ENCODE measurements at regions not wholly inside any gene's neighbourhood (a gene's known extent, or its start where the extent isn't known, plus 50 kb on each side); places are given as distances from the start of the nearest gene placed in this dataset.
A peak's percentile ranks its signal among the peaks of the same experiment; 100 is the strongest.
"Not testable (repeated sequence)": the region's sequence is repeated elsewhere in the genome, so short reads cannot be mapped to it uniquely, and the experiment has no call there.

DNA sequence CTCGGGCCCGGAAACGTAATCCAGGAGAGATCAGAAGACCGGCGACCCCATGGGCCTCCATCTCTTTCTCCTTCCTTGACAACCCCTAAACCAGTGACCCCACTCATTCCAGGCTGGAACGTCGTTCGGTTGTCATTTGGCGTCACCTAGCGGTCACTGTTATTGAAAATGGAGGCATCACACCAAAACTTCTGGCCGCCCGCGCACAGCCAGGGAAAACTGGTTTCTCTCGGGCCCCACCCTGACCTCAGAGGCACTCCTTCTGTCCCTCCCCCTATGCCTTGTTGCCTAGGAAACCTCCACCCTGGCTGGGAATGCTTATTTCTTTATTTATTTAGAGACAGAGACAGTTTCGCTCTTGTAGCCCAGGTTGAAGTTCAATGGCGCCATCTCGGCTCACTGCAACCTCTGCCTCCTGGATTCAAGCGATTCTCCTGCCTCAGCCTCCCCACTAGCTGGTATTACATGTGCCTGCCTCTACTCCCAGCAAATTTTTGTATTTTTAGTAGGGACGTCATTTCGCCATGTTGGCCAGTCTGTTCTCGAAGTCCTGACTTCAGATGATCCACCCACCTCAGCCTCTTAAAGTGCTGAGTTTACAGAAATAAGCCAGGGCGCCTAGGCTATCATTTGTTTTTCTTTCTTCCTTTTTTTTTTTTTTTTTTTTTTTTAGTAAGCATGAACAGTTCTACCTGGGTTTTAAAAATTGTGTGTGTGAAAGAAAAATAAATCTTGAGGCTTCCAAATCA lies 2144.1 kb upstream of the TPTE start:
- H3K36me3 Mint-ChIP-seq, H3K9me3 Mint-ChIP-seq, H3K27ac Mint-ChIP-seq, H3K4me3 Mint-ChIP-seq, H3K4me1 Mint-ChIP-seq, DNase-seq, H3K27me3 Mint-ChIP-seq: not testable (repeated sequence)
- peak; percentile 78 to 81 for ATAC-seq (replicated peaks)

DNA sequence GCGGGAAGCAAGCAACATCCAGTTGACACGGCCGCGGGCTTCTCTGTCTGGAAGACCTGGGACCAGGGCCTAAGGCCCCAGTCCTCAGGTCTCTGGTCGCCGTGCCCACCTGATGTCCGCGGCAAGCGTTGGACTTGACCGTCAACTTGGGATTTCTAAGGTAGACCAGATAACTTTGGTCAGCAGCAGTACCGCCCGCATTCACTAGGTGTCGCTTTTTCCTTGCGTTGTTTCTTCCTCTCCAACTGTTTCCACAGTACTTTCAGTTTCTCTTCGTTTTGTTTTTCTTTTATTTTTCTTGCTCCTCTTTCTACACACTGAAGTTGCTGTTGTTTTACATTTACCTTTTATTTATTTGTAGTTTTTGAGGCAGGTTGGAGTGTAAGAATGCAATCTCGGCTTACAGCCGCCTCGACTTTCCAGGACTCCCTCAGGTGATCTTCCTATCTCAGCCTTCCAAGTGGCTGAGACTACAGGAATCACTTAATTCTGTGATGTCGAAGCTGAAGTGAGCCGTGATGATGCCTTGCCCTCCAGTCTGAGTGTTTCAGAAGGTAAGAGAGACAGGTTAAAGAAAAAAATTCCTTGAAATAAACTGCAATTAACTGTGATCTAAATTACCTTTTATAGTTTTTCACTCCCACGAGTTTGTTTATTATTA lies 2140.8 kb upstream of the TPTE start:
- not testable (repeated sequence) for H3K36me3 Mint-ChIP-seq, H3K27me3 Mint-ChIP-seq, DNase-seq, H3K9me3 Mint-ChIP-seq, H3K4me3 Mint-ChIP-seq, H3K27ac Mint-ChIP-seq, H3K4me1 Mint-ChIP-seq
- ATAC-seq (replicated peaks): peak; percentile 64 to 76

DNA sequence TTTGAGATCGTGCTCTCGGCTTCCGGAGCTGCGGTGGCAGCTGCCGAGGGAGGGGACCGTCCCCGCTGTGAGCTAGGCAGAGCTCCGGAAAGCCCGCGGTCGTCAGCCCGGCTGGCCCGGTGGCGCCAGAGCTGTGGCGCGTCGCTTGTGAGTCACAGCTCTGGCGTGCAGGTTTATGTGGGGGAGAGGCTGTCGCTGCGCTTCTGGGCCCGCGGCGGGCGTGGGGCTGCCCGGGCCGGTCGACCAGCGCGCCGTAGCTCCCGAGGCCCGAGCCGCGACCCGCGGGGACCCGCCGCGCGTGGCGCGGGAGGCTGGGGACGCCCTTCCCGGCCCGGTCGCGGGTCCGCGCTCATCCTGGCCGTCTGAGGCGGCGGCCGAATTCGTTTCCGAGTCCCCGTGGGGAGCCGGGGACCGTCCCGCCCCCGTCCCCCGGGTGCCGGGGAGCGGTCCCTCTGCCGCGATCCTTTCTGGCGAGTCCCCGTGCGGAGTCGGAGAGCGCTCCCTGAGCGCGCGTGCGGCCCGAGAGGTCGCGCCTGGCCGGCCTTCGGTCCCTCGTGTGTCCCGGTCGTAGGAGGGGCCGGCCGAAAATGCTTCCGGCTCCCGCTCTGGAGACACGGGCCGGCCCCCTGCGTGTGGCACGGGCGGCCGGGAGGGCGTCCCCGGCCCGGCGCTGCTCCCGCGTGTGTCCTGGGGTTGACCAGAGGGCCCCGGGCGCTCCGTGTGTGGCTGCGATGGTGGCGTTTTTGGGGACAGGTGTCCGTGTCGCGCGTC lies 2133.0 kb upstream of the TPTE start:
- H3K27ac Mint-ChIP-seq, H3K27me3 Mint-ChIP-seq, H3K9me3 Mint-ChIP-seq, H3K4me3 Mint-ChIP-seq, DNase-seq, H3K4me1 Mint-ChIP-seq, H3K36me3 Mint-ChIP-seq: not testable (repeated sequence)
- peak; percentile 100 for ATAC-seq (replicated peaks)

DNA sequence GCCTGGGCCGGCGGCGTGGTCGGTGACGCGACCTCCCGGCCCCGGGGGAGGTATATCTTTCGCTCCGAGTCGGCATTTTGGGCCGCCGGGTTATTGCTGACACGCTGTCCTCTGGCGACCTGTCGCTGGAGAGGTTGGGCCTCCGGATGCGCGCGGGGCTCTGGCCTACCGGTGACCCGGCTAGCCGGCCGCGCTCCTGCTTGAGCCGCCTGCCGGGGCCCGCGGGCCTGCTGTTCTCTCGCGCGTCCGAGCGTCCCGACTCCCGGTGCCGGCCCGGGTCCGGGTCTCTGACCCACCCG lies 2132.5 kb upstream of the TPTE start:
- H3K27me3 Mint-ChIP-seq, H3K4me3 Mint-ChIP-seq, DNase-seq, H3K36me3 Mint-ChIP-seq, H3K27ac Mint-ChIP-seq, H3K4me1 Mint-ChIP-seq, H3K9me3 Mint-ChIP-seq: not testable (repeated sequence)
- ATAC-seq (replicated peaks): peak in 1 of 2 donors; percentile 2

DNA sequence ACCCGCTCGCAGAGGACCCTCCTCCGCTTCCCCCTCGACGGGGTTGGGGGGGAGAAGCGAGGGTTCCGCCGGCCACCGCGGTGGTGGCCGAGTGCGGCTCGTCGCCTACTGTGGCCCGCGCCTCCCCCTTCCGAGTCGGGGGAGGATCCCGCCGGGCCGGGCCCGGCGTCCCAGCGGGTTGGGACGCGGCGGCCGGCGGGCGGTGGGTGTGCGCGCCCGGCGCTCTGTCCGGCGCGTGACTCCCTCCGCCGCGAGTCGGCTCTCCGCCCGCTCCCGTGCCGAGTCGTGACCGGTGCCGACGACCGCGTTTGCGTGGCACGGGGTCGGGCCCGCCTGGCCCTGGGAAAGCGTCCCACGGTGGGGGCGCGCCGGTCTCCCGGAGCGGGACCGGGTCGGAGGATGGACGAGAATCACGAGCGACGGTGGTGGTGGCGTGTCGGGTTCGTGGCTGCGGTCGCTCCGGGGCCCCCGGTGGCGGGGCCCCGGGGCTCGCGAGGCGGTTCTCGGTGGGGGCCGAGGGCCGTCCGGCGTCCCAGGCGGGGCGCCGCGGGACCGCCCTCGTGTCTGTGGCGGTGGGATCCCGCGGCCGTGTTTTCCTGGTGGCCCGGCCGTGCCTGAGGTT lies 2130.7 kb upstream of the TPTE start:
- H3K4me1 Mint-ChIP-seq; H3K9me3 Mint-ChIP-seq; H3K27me3 Mint-ChIP-seq; DNase-seq; H3K36me3 Mint-ChIP-seq; ATAC-seq (replicated peaks); H3K4me3 Mint-ChIP-seq; H3K27ac Mint-ChIP-seq: not testable (repeated sequence)

DNA sequence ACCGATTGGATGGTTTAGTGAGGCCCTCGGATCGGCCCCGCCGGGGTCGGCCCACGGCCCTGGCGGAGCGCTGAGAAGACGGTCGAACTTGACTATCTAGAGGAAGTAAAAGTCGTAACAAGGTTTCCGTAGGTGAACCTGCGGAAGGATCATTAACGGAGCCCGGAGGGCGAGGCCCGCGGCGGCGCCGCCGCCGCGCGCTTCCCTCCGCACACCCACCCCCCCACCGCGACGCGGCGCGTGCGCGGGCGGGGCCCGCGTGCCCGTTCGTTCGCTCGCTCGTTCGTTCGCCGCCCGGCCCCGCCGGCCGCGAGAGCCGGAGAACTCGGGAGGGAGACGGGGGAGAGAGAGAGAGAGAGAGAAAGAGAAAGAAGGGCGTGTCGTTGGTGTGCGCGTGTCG lies 2127.0 kb upstream of the TPTE start:
- not testable (repeated sequence) for DNase-seq, H3K36me3 Mint-ChIP-seq, H3K4me1 Mint-ChIP-seq, H3K4me3 Mint-ChIP-seq, H3K27ac Mint-ChIP-seq, H3K27me3 Mint-ChIP-seq, H3K9me3 Mint-ChIP-seq
- ATAC-seq (replicated peaks): peak in 1 of 2 donors; percentile 16

DNA sequence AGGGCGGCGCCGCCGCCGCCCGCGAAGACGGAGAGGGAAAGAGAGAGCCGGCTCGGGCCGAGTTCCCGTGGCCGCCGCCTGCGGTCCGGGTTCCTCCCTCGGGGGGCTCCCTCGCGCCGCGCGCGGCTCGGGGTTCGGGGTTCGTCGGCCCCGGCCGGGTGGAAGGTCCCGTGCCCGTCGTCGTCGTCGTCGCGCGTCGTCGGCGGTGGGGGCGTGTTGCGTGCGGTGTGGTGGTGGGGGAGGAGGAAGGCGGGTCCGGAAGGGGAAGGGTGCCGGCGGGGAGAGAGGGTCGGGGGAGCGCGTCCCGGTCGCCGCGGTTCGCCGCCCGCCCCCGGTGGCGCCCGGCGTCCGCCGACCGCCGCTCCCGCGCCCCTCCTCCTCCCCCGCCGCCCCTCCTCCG lies 2125.4 kb upstream of the TPTE start:
- not testable (repeated sequence) for H3K4me1 Mint-ChIP-seq; ATAC-seq (replicated peaks); H3K27ac Mint-ChIP-seq; H3K36me3 Mint-ChIP-seq; H3K27me3 Mint-ChIP-seq; DNase-seq; H3K4me3 Mint-ChIP-seq; H3K9me3 Mint-ChIP-seq

DNA sequence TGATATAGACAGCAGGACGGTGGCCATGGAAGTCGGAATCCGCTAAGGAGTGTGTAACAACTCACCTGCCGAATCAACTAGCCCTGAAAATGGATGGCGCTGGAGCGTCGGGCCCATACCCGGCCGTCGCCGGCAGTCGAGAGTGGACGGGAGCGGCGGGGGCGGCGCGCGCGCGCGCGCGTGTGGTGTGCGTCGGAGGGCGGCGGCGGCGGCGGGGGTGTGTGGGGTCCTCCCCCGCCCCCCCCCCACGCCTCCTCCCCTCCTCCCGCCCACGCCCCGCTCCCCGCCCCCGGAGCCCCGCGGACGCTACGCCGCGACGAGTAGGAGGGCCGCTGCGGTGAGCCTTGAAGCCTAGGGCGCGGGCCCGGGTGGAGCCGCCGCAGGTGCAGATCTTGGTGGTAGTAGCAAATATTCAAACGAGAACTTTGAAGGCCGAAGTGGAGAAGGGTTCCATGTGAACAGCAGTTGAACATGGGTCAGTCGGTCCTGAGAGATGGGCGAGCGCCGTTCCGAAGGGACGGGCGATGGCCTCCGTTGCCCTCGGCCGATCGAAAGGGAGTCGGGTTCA lies 2122.4 kb upstream of the TPTE start:
- H3K27me3 Mint-ChIP-seq; H3K4me3 Mint-ChIP-seq; DNase-seq; H3K4me1 Mint-ChIP-seq; H3K36me3 Mint-ChIP-seq; H3K27ac Mint-ChIP-seq; ATAC-seq (replicated peaks); H3K9me3 Mint-ChIP-seq: not testable (repeated sequence)

DNA sequence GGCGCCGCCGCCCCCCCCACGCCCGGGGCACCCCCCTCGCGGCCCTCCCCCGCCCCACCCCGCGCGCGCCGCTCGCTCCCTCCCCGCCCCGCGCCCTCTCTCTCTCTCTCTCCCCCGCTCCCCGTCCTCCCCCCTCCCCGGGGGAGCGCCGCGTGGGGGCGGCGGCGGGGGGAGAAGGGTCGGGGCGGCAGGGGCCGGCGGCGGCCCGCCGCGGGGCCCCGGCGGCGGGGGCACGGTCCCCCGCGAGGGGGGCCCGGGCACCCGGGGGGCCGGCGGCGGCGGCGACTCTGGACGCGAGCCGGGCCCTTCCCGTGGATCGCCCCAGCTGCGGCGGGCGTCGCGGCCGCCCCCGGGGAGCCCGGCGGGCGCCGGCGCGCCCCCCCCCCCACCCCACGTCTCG lies 2121.5 kb upstream of the TPTE start:
- H3K27ac Mint-ChIP-seq; H3K36me3 Mint-ChIP-seq; ATAC-seq (replicated peaks); H3K4me3 Mint-ChIP-seq; DNase-seq; H3K27me3 Mint-ChIP-seq; H3K9me3 Mint-ChIP-seq; H3K4me1 Mint-ChIP-seq: not testable (repeated sequence)

DNA sequence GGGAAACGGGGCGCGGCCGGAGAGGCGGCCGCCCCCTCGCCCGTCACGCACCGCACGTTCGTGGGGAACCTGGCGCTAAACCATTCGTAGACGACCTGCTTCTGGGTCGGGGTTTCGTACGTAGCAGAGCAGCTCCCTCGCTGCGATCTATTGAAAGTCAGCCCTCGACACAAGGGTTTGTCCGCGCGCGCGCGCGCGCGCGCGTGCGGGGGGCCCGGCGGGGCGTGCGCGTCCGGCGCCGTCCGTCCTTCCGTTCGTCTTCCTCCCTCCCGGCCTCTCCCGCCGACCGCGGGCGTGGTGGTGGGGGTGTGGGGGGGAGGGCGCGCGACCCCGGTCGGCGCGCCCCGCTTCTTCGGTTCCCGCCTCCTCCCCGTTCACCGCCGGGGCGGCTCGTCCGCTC lies 2119.6 kb upstream of the TPTE start:
- not testable (repeated sequence) for H3K9me3 Mint-ChIP-seq; ATAC-seq (replicated peaks); H3K36me3 Mint-ChIP-seq; H3K4me1 Mint-ChIP-seq; H3K27me3 Mint-ChIP-seq; H3K4me3 Mint-ChIP-seq; DNase-seq; H3K27ac Mint-ChIP-seq

DNA sequence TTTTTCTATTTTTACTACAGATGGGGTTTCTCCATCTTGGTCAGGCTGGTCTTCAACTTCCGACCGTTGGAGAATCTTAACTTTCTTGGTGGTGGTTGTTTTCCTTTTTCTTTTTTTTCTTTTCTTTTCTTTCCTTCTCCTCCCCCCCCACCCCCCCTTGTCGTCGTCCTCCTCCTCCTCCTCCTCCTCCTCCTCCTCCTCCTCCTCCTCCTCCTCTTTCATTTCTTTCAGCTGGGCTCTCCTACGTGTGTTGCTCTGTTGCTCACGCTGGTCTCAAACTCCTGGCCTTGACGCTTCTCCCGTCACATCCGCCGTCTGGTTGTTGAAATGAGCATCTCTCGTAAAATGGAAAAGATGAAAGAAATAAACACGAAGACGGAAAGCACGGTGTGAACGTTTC lies 2115.1 kb upstream of the TPTE start:
- not testable (repeated sequence) for ATAC-seq (replicated peaks); DNase-seq; H3K4me1 Mint-ChIP-seq; H3K9me3 Mint-ChIP-seq; H3K27me3 Mint-ChIP-seq; H3K36me3 Mint-ChIP-seq; H3K4me3 Mint-ChIP-seq; H3K27ac Mint-ChIP-seq

DNA sequence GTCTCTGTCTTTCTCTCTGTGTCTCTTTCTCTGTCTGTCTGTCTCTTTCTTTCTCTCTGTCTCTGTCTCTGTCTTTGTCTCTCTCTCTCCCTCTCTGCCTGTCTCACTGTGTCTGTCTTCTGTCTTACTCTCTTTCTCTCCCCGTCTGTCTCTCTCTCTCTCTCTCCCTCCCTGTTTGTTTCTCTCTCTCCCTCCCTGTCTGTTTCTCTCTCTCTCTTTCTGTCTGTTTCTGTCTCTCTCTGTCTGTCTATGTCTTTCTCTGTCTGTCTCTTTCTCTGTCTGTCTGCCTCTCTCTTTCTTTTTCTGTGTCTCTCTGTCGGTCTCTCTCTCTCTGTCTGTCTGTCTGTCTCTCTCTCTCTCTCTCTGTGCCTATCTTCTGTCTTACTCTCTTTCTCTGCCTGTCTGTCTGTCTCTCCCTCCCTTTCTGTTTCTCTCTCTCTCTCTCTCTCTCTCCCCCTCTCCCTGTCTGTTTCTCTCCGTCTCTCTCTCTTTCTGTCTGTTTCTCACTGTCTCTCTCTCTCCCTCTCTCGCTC lies 2110.2 kb upstream of the TPTE start:
- H3K4me3 Mint-ChIP-seq: peak overlapping the region; percentile 29 to 30
- H3K9me3 Mint-ChIP-seq, H3K27me3 Mint-ChIP-seq, H3K4me1 Mint-ChIP-seq, DNase-seq, H3K36me3 Mint-ChIP-seq: not testable (repeated sequence)
- peak; percentile 20 to 47 for ATAC-seq (replicated peaks)
- peak overlapping the region; percentile 95 for H3K27ac Mint-ChIP-seq

DNA sequence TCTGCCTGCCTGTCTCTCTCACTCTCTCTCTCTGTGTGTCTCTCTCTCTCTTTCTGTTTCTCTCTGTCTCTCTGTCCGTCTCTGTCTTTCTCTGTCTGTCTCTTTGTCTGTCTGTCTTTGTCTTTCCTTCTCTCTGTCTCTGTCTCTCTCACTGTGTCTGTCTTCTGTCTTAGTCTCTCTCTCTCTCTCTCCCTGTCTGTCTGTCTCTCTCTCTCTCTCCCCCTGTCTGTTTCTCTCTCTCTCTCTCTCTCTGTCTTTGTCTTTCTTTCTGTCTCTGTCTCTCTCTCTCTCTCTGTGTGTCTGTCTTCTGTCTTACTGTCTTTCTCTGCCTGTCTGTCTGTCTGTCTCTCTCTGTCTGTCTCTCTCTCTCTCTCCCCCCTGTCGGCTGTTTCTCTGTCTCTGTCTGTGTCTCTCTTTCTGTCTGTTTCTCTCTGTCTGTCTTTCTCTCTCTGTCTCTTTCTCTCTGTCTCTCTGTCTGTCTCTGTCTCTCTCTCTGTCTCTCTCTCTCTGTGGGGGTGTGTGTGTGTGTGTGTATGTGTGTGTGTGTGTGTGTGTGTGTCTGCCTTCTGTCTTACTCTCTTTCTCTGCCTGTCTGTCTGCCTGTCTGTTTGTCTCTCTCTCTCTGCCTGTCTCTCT lies 2101.3 kb upstream of the TPTE start:
- DNase-seq (peak; percentile 56), ATAC-seq (replicated peaks) (peak; percentile 84 to 87)
- peak overlapping the region in 1 of 2 donors; percentile 1 for H3K4me3 Mint-ChIP-seq
- not testable (repeated sequence) for H3K27me3 Mint-ChIP-seq, H3K4me1 Mint-ChIP-seq, H3K9me3 Mint-ChIP-seq, H3K36me3 Mint-ChIP-seq
- peak overlapping the region; percentile 20 for H3K27ac Mint-ChIP-seq

Measured in stimulated activated naive B cell treated with anti-CD40 and anti-IgM and Interleukin-4, amounts not matched to agents 10 μg/mL and 1 μg/mL and 100 μg/mL, for 72 hours (primary cell).